ENCODE measurements at regions not wholly inside any gene's neighbourhood (a gene's known extent, or its start where the extent isn't known, plus 50 kb on each side); places are given as distances from the start of the nearest gene placed in this dataset.

DNA sequence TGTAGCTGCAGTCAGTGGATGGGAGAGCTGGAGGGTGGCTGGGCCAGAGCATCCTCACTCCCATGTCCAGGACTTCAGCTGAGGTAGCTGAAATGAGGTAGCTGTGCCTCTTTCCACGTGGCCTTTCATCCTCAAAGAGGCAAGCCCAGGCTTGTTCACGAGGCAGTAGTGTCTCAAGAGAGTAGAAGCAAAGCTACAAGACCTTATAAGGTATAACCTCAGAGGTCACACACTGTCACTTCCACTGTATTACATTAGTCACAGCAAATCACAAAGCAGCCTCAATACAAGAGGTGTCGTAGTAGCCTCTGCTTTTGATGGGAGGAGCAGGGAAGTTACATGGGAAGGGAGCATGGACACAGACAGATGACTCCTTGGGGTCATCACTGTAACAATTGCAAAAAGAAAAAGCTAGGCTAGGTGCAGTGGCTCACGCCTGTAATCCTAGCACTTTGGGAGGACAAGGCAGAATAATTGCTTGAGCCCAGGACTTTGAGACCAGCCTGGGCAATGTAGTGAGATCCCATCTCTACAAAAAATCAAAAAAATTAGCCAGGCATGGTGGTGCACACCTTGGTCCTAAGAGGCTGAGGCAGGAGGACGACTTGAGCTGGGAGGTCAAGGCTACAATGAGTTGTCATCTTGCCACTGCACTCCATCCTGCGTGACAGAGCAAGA is 97.5 kb downstream of the SKIDA1 start:
- Histone ChIP-seq H3K4me2 (ENCODE audit: insufficient read depth in 1 of 2, low read depth in 2 of 2, low read length in 2 of 2) (no peak overlapping the region), H3K4ac (replicated peaks; ENCODE audit: insufficient read length, low read depth, low read length) (no peak overlapping the region), H3K27me3 (replicated peaks in 1 of 4; ENCODE audit: control insufficient read depth in 3 of 4, extremely low read depth in 1 of 4, insufficient read depth in 3 of 4, low read length in 3 of 4) (no peaks in the 10 kb centered on the region; a peak in 1 of 7 replicates), H3K79me2 (ENCODE audit: control insufficient read depth in 1 of 2, insufficient read depth in 2 of 2, low read length in 2 of 2) (no peaks in the 10 kb centered on the region), H2BK12ac (ENCODE audit: low read depth, low read length) (no peak overlapping the region; the same call in 1 of the 2 replicates), H2AFZ (ENCODE audit: low read length) (0 out of 2 replicates have a peak overlapping the region, but pooled peaks have one; percentile 65), H3K9me3 (ENCODE audit: insufficient read depth in 2 of 2, low read depth in 1 of 2, low read length in 1 of 2) (peaks cover 8 to 17% of the 10 kb centered on the region in 2 experiments), H3K79me1 (ENCODE audit: low read depth, low read length) (no peaks in the 10 kb centered on the region), H4K8ac (ENCODE audit: extremely low read depth, insufficient read depth, low read length) (no peak overlapping the region), H3K18ac (ENCODE audit: extremely low read depth, low read length) (no peak overlapping the region), H3K14ac (ENCODE audit: insufficient read length) (no peak overlapping the region), H3K23ac (ENCODE audit: insufficient read length) (no peak overlapping the region), H3K9ac (replicated peaks in 1 of 4; ENCODE audit: extremely low read depth in 1 of 4, low read depth in 3 of 4, low read length in 3 of 4) (no peak overlapping the region), H3K4me3 (ENCODE audit: extremely low read depth in 1 of 4, insufficient read depth in 2 of 4, low read depth in 3 of 4, low read length in 4 of 4) (no peak overlapping the region), H4K20me1 (replicated peaks in 1 of 2; ENCODE audit: control insufficient read depth in 1 of 2, insufficient read depth in 2 of 2, low read length in 2 of 2) (no peaks in the 10 kb centered on the region), H4K5ac (ENCODE audit: insufficient read length, low read depth, low read length) (peak overlapping the region; percentile 0), H2BK15ac (ENCODE audit: low read length) (0 out of 2 replicates have a peak overlapping the region, but pooled peaks have one; percentile 2), H4K91ac (replicated peaks; ENCODE audit: insufficient read length, low read length) (peak overlapping the region; percentile 1), H3K23me2 (ENCODE audit: low read depth, low read length) (no peaks in the 10 kb centered on the region), H3K4me1 (replicated peaks in 1 of 4; ENCODE audit: control insufficient read depth in 3 of 4, insufficient read depth in 4 of 4, low read length in 3 of 4) (no peaks in the 10 kb centered on the region), H2BK20ac (ENCODE audit: low read length) (peak overlapping the region; percentile 51), H3K36me3 (ENCODE audit: control insufficient read depth in 2 of 4, insufficient read depth in 4 of 4, low read length in 3 of 4) (peaks cover 0 to 3% (median under 1%) of the 10 kb centered on the region in 4 experiments; a peak in 1 of 8 replicates), H2BK120ac (replicated peaks; ENCODE audit: low read depth, low read length) (peak overlapping the region; percentile 30), H3K56ac (replicated peaks; ENCODE audit: insufficient read length, low read depth, low read length) (no peak overlapping the region), H3K27ac (ENCODE audit: low read depth, low read length) (no peak overlapping the region), H2AK5ac (ENCODE audit: low read depth, low read length) (peak overlapping the region; percentile 77), H2BK5ac (ENCODE audit: low read depth, low read length) (peak overlapping the region; percentile 76; the same call in 1 of the 2 replicates)
- ChIA-PET CTCF (ENCODE audit: partially characterized antibody) (interaction anchor here (0.6 kb wide), 4 partner anchors 71 to 1238 kb away, joined by 3 to 5 read pairs (median 4); no protein-coding TSS in a partner anchor), POLR2A (ENCODE audit: partially characterized antibody) (interaction anchor here (1.4 kb wide), 1 partner anchor 10 kb away, joined by 3 read pairs; no protein-coding TSS in a partner anchor)
- DNase-seq (ENCODE audit: low read depth in 1 of 2, low spot score in 2 of 2) (no peak), FAIRE-seq (no peak)
- WGBS, 2 experiments (ENCODE audit: extremely low coverage in 1 of 2, insufficient coverage in 1 of 2, insufficient read length in 1 of 2, insufficient replicate concordance in 2 of 2, low coverage in 1 of 2, low lambda C conversion rate in 2 of 2, missing lambda C conversion rate in 1 of 2), result 82% methylated on average over 6 of the region's 6 CpGs; no CpG with 5 or more reads in 1 of the 2 experiments
- TF ChIP-seq CBX5 (IDR thresholded peaks at IDR 0.05; ENCODE audit: low read depth, low read length), result no peak
- TF ChIP-seq, protein P1, sequence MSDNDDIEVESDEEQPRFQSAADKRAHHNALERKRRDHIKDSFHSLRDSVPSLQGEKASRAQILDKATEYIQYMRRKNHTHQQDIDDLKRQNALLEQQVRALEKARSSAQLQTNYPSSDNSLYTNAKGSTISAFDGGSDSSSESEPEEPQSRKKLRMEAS (IDR thresholded peaks at IDR 0.05), result peak; percentile 68
- TF ChIP-seq NANOG (IDR thresholded peaks at IDR 0.05; ENCODE audit: insufficient read depth, low read depth, low read length, poor library complexity, severe bottlenecking), result no peak
- no peak for TF ChIP-seq POU5F1 (IDR thresholded peaks at IDR 0.05; ENCODE audit: low read depth, low read length)
- TF ChIP-seq, protein P2, sequence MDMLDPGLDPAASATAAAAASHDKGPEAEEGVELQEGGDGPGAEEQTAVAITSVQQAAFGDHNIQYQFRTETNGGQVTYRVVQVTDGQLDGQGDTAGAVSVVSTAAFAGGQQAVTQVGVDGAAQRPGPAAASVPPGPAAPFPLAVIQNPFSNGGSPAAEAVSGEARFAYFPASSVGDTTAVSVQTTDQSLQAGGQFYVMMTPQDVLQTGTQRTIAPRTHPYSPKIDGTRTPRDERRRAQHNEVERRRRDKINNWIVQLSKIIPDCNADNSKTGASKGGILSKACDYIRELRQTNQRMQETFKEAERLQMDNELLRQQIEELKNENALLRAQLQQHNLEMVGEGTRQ (IDR thresholded peaks at IDR 0.05; ENCODE audit: low read length), result no peak
- TF ChIP-seq, protein P3, sequence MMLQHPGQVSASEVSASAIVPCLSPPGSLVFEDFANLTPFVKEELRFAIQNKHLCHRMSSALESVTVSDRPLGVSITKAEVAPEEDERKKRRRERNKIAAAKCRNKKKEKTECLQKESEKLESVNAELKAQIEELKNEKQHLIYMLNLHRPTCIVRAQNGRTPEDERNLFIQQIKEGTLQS (IDR thresholded peaks at IDR 0.05; ENCODE audit: insufficient read depth, low read depth, low read length), result no peak
- TF ChIP-seq JUND (IDR thresholded peaks at IDR 0.05; ENCODE audit: low read length), result no peak
- TF ChIP-seq ASH2L (IDR thresholded peaks at IDR 0.05; ENCODE audit: low read length), result no peak
- no peak for TF ChIP-seq CBX8 (IDR thresholded peaks at IDR 0.05; ENCODE audit: borderline replicate concordance, low read depth, low read length)
- peak; percentile 76 for TF ChIP-seq SRF (IDR thresholded peaks at IDR 0.05; ENCODE audit: low read depth, low read length)
